ENCODE measurements at regions not wholly inside any gene's neighbourhood (a gene's known extent, or its start where the extent isn't known, plus 50 kb on each side); places are given as distances from the start of the nearest gene placed in this dataset.
"Not testable (repeated sequence)": the region's sequence is repeated elsewhere in the genome, so short reads cannot be mapped to it uniquely, and the experiment has no call there.

DNA sequence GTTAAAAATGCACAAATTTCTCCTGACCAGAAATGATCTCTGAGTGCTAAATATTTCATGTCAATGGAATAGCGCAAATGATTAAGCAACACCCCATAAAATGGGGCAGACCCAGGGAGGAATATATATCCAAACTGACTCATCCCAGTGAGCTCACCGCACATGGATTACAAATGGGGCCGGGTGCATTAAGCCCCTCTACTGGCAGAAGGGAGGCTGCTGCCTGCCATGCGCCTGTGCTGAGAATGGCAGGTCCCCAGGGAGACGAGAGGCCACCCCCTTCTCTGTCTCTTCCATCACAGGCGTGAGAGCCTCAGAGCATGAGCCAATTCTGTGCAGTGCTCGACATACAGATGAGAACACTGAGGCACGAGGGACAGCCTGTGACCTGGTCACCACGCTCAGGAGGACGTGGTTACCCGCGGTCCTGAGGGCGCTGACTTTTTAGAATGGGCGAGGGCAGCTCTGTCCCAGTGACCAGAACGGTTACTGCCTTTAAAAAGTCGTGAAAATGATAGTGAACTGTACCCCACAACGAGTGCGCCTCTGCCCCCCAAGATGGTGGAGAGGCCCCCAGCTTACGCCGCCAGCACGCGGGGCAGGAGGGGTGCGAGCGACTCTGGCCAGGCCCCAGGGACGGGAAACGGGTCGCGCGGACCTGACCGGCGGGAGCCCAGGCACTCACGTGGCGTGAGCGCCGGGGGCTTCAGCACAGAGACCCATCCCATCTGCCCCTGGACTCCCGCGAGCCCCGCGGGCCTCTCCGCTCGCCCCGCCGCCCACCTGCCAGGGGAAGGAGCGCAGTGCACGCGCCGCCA lies 130.2 kb upstream of the ALDH3B2 start:
- not testable (repeated sequence) for DNase-seq

- not testable (repeated sequence) for DNase-seq
These were observed 129.1 kb upstream of the ALDH3B2 start for GRCh38 chr11:67803519-67803918.

GRCh38 chr11:67803055-67803454 lies 128.6 kb upstream of the ALDH3B2 start:
- DNase-seq: peak in 1 of 3 experiments; percentile 8

DNA sequence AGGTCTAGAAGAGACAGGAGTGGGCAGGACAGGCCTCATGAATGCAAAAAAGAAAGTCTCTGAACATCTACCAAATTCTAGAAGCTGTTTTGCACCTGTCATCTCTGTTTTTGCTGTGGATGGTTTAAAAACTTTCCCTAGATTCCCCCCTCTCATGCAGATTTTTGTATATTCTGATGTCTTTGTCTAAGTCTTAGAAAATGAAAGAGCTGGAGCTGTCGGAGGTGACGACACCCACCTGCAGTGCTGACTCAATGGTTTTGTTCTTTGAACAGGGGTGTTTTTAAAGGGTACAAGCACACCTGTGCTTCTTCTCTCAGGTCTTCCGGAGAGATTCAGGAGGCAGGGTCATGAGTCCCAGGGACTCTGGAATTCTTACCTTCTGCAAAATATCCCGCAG lies 128.2 kb upstream of the ALDH3B2 start:
- DNase-seq: not testable (repeated sequence)

- DNase-seq: not testable (repeated sequence)
These were observed 127.0 kb upstream of the ALDH3B2 start for GRCh38 chr11:67801397-67801796.

DNA sequence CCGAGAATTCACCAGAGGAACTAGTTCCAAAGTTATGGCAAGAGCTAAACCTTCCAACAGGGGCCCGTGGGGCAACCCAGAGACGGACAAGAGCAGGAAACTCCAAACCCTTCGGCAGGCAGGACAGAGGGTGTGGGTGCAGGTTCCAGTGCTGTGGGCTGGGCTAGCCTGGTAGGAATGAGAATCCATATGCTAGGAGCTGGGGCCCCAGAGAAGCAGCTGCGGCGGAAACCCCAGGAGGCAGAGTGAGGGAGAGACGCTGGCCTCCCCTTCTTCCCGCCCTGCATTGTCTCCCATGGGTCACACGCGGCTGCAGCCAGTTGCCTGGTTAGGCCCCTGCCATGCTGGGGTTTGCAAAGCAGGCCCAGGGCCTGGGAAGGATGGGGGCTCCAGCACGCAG lies 126.2 kb upstream of the ALDH3B2 start:
- DNase-seq: not testable (repeated sequence)

- DNase-seq: not testable (repeated sequence)
These were observed 125.4 kb upstream of the ALDH3B2 start for GRCh38 chr11:67799808-67800207.

GRCh38 chr11:67797726-67798521 lies 123.5 kb upstream of the ALDH3B2 start:
- DNase-seq: not testable (repeated sequence)

DNA sequence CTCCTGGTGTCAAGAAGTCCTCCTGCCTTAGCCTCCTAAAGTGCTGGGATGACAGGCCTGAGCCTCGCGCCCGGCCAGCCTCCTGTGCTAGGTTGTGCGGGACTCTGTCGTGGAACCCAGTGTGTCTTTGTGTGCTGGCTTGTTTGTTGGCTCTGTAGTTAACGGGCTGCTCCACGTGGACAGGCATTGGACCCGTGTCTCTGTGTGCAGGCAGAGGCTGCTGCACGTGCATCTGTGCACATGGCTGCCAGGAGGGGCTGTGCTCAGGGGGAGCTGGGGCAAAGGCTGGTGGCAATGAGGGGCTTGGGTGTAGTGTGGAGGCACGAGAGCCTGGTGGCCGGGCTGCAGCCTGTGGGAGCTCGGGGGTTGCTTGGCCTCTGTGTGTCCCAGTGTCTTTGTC lies 121.3 kb upstream of the ALDH3B2 start:
- DNase-seq: no peak

DNA sequence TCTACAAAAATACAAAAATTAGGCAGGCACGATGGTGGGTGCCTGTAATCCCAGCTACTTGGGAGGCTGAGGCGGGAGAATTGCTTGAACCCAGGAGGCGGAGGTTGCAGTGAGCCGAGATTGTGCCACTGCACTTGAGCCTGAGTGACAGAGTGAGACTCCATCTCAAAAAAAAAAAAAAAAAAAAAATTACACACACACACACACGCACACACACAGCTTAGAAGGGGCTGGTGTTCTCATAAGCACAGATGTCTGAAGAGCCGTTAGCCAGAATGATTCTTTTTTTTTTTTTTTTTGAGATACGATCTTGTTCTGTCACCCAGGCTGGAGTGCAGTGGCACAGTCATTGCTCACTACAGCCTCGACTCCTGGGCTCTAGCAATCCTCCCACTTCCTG lies 119.3 kb upstream of the ALDH3B2 start:
- not testable (repeated sequence) for DNase-seq

DNA sequence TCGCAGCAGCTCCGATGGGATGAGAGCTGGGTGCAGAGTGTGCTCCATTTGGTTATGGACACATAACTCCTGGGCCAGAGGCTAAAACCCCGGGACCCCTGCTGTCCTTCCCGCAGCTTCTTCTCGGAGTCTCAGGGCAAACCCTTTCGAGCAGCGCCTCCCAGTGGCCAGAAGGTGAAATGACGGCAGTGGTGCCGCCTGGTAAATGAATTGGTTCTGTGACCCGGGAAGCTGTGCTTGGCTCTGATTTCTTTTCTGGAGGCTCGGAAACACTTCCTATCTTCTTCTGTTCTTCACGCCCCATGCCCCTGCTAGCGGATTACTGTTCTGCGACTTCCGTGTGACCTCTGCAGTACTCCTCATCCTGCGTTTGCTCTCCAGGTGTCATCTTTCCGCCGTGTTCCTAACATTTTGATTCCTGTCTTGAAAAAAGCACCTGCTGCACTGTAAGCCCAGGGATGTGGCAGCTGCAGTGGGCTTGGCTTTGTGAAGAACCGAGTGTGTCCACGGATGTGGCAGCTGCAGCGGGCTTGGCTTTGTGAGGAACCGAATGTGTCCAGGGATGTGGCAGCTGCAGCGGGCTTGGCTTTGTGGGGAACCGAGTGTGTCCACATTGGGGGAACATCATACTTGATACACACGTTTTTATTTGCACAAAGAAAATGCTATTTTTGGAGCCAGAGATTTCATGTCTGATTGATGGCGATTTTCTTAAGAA lies 118.0 kb upstream of the ALDH3B2 start:
- peak; percentile 69 to 88 (median 70) for DNase-seq

- peak; percentile 22 to 44 (median 24) for DNase-seq
These were observed 117.3 kb upstream of the ALDH3B2 start for GRCh38 chr11:67791598-67792170.

DNA sequence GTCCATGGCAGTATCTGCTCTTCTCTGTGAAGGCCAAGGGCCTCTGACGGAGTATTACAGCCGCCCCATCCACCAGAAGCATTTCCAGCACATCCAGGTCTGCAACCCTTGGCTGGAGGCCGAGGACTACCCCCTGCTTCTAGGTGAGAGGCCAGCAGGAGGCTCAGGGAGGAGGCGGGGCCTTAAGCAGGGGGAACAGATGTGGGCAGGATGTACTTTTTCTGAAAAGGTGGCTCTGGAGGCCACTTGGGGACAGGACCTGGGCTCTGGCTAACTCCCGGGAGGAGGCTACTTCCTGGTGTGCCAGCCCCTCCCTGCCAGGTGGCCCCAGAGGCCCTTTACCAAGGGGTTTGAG lies 113.9 kb upstream of the ALDH3B2 start:
- DNase-seq: not testable (repeated sequence)

DNA sequence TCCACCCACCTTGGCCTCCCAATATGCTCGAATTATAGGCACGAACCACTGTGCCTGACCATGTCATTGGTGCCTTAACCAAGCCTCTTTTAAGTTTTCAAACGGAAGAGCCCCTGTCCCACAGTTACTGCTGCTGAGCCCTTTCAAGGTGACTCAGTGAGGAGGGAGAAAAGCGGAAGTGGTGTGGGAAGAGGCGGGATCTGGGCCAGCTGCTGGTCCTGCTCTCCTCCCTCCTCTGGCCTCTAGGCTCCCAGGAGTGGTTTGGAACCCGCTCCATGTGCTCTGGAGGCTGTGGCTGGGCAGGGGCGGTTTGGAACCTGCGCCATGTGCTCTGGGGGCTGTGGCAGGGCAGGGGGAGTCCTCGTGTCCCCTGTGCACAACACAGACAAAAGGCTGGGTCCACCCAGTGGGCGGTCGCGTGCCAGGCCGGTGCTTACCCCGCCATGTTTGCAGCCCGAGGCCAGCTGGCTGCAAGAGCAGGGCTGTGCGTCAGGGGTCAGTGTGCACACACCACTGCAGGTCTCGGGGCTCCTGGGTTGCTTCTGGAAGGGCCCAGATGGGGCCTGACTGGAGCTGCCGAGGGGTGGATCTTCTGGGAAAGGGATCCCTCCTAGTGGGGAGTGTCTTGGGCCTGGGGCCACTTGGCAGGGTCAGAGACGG lies 113.4 kb upstream of the ALDH3B2 start:
- not testable (repeated sequence) for DNase-seq

DNA sequence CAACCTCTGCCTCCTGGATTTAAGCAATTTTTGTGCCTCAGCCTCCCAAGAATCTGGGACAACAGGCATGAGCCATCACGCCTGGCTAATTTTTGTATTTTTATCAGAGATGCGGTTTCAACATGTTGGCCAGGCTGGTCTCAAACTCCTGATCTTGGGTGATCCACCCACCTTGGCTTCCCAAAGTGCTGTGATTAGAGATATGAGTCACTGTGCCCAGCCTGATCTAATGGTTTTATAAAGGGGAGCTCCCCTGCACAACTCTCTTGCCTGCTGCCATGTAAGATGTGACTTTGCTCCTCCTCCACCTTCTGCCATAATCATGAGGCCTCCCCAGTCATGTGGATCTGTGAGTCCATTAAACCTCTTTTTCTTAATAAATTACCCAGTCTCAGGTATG lies 107.5 kb upstream of the ALDH3B2 start:
- not testable (repeated sequence) for DNase-seq

DNA sequence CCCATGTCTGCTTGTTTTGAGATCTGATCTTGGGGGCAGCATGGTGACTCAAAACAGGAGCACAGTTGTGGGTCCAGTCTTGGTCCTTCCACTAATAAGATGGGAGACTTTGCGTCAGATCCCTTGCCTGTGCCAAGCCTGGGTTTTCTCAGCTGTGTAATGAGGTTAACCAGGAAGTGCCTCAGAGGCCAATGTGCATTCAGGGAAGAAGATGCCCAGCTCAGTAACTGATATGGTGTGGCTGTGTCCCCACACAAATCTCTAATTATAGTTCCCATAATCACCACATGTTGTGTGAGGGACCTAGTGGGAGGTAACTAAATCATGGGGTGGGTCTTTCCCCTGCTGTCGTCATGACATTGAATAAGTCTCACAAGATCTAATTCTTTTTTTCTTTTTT lies 107.1 kb upstream of the ALDH3B2 start:
- DNase-seq: not testable (repeated sequence)

GRCh38 chr11:67780056-67780455 lies 105.6 kb upstream of the ALDH3B2 start:
- DNase-seq: no peak

DNA sequence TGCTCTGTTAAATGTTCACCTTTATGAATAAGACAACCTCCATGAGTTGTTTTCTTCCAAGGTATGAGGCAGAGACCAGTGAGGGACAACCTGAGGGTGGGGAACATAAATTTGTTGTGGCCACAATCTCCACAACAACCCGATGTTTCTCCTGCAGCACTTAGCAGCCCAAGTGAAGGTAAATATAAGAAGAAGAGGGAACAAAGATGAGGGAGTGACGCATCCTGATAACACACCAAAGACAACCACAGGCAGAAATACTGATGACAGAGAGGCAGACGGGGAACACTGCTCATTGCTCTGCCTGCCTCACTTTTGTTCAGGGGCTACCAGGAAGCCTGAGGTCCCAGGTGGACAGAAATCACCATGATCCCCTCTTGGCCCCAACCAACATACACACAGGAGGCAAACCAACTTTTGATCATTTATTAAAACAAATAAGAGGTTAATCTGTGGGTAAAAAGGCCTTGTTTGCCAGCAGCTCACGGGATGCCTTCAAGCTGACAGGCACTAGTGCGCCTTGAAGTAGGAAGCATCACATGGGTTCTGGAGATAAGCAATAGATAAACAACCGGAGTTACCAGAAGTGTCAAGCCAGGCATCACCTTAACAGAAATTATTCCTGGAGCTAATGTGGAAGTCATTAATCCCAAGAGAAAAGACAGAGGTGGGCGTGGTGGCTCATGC lies 104.9 kb upstream of the ALDH3B2 start:
- DNase-seq: not testable (repeated sequence)

GRCh38 chr11:67776852-67777520 lies 102.6 kb upstream of the ALDH3B2 start:
- DNase-seq: no peak

- DNase-seq: peak; percentile 47 to 83 (median 65)
These were observed 99.8 kb upstream of the ALDH3B2 start for GRCh38 chr11:67774175-67774574.
